C4-2B (cell line): ENCODE measurements at regions not wholly inside any gene's neighbourhood (a gene's known extent, or its start where the extent isn't known, plus 50 kb on each side); places are given as distances from the start of the nearest gene placed in this dataset.

Experiments used
- CTCF ChIP-seq: fragments of 450-650 bp; conservative IDR thresholded peaks from 2 replicates; pipeline ENCODE4 v1.5.1; 2017; ENCODE audit warnings: mild to moderate bottlenecking
- ZFX ChIP-seq: fragments of 450-650 bp; IDR thresholded peaks from 2 replicates; pipeline ENCODE4 v1.6.1; 2017

GRCh38 chr7:148487912-148488311 is 102.7 kb upstream of the C7orf33 start:
- TF ChIP-seq CTCF: no peak
- TF ChIP-seq ZFX: no peak
